NCI-H2227 treated with DMSO at 0.1 percent for 48 hours (cell line): ENCODE measurements at regions not wholly inside any gene's neighbourhood (a gene's known extent, or its start where the extent isn't known, plus 50 kb on each side); places are given as distances from the start of the nearest gene placed in this dataset.

Experiments
- DNase-seq: peaks from one replicate; lab custom pipeline; 2025; lab: John Stamatoyannopoulos, UW

DNA sequence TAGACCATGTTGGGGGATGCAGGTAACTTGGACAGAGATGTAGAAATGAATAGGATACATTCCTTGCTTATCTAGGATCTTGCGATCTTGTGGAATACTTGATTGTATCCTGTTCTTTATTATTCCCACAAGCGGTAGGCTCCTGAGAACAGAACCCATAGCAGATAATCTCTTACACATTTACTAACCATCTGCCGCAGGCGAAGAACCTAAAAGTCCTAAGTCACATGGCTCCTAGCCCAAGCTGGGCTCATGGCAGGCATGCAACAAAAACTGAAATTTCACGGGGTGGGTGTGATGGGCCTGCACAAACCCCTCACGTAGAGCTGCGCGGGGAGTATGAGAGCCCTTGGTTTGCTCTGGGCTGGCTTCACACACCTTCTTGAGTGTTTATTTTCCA lies 177.4 kb upstream of the NECTIN1 start:
- DNase-seq = no peak

GRCh38 chr11:119905162-119905561 lies 176.2 kb upstream of the NECTIN1 start:
- no peak for DNase-seq

DNA sequence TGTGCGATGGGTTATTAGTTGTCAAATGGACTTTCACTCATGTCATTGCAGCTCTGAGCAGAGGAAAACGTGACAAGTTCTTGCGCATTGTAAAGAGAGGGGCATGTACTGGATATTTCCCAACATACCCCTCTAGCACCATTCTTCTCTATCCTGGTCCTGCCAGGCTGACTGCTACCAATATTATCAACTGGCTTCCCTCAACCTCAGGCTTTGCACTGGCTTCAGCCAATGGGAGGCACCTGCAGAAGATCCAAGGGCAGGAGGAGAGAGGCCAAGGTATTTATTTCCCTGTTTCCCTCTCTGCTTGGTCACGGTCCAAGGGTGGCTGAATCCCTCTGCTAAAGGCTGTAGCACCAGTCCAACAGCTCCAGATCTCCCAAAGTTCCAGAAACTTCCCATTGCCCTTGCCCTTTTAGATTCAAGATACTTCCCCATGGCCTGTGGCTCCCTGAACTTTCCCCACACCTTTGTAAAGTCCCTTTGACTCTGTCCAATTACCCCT lies 175.6 kb upstream of the NECTIN1 start:
- no peak for DNase-seq

DNA sequence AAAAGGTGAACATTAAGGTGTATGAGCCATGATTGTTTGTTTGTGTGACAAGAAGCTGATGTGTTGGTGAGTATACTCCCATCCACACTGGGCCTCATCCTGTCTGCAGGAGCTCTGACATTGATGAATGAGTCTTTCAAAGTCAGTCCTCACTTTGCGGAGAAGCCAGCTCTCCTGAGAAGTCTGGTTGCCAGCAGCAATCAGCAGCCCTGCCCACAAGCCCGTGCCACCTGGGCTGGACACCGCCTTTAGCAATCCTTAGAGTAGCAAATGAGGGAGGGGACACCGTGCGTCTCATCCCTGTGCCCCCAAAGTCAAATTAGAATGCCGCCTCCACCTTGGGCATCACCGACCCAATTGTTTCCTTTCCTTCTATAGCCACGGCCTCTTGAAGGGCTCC lies 174.8 kb upstream of the NECTIN1 start:
- no peak for DNase-seq

- DNase-seq = no peak
Measured at GRCh38 chr11:119903389-119903788, 174.4 kb upstream of the NECTIN1 start.

DNA sequence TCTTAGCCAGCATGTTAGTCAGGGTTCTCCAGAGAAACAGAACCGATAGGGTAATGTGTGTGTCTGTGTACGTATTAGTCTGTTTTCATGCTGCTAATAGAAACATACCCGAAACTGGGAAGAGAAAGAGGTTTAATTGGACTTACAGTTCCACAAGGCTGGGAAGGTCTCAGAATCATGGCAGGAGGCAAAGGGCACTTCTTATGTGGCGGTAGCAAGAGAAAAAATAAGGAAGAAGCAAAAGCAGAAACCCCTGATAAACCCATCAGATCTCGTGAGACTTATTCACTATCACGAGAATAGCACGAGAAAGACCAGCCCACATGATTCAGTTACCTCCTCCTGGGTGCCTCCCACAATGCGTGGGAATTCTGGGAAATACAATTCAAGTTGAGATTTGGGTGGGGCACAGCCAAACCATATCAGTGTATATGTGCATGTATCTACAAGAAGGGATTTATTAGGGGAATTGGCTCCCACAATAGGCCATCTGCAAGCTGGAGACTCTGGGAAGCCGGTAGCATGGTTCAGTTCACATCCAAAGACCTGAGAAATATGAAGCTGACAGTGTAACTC lies 173.7 kb upstream of the NECTIN1 start:
- no peak for DNase-seq

- no peak for DNase-seq
Measured at GRCh38 chr11:119901657-119902577, 172.9 kb upstream of the NECTIN1 start.

DNA sequence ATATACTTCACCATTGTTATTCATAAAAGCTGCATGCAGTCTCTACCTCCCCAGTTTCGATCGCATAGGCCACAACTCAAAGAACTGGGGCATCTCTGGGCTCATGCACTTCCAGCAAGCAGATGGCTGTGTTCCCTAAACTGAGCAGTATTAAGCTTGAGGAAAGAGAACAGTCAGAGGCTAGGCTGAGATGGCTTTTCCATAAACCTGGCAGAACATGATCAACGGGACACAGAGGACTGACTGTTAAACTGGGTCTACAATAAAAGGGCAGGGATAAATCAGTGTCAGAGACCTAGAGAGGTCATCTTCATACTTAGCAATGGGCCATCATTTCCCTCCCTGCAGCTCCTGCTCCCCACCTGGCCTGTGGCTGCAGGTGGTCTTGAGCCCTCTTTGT lies 171.0 kb upstream of the NECTIN1 start:
- DNase-seq = no peak

- no peak for DNase-seq
Measured at GRCh38 chr11:119897576-119897975, 168.6 kb upstream of the NECTIN1 start.

GRCh38 chr11:119897046-119897440 lies 168.0 kb upstream of the NECTIN1 start:
- no peak for DNase-seq

- DNase-seq = no peak
Measured at GRCh38 chr11:119896387-119897045, 167.5 kb upstream of the NECTIN1 start.

DNA sequence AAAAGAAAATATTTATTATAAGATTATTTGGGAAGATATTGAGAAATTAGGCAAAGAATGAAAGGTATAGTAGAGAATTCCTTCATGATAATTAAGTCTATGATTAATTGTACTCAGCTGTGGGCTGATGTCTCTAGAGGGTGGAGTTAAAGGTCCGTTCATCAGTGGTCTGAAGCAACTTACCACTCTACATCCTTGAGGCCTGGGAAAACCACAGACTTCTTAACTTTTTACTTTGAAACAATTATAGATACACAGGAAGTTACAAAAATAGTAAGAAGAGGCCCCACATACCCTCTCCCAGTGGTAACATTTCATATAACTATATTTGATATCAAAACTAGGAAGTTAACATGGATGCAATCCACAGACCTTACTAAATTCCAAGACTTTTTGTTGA lies 167.0 kb upstream of the NECTIN1 start:
- no peak for DNase-seq

GRCh38 chr11:119894916-119895315 lies 165.9 kb upstream of the NECTIN1 start:
- DNase-seq = no peak

- peak; percentile 9 for DNase-seq
Measured at GRCh38 chr11:119892311-119892808, 163.4 kb upstream of the NECTIN1 start.

DNA sequence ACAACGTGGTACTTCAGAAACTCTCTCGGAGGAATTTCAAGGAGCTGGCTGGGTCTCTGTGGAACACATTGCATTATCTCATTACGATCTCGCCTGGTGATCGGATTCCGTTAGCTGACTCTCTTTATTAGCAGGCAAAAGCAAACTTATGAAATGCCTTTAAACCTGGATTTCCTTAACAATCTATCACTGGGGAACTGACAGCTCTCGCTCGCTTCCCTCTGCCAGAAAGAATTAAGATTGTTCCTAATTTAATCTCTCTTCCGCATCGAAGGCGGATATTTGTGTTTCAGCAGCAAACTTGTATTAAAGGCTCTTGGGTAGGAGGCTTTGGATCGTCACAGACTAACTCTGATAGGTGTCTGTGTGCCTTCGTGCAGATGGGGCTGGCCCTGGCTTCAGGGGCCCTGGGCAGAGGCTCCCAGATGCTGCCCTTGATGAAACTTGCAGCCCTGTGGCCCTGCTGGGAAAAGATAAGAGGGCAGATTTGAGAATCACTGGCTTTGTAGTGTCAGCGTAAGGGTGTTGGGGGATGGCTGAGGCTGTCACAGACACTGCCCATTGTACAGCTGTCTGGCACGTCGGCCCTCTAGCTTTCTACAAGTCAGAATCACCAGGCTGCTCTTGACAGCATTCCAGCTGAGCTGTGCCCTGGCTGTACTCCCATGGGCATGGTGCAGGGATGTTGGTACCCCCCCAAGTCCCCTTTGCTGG lies 162.2 kb upstream of the NECTIN1 start:
- DNase-seq = no peak

DNA sequence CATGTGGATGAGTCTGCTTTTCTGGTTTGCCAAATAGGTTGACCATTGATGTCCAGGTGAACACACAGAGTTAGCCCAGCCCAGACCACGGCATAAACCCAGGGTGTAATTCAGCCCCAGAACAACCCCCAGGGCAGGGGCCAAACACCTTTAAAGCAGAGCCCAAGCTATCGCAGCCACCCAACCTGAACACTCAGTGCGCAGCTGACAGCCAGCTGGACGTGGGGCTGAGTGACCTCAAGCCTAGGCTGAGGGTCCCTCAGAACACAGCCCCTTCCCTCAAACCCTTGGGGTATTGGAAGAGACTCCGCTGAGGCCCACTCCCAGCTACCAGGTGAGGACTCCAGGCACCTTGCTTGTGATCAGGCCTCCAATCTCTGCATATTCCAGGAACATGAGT lies 161.5 kb upstream of the NECTIN1 start:
- DNase-seq = no peak

- no peak for DNase-seq
Measured at GRCh38 chr11:119889728-119890280, 160.8 kb upstream of the NECTIN1 start.

GRCh38 chr11:119889111-119889510 lies 160.1 kb upstream of the NECTIN1 start:
- no peak for DNase-seq

- DNase-seq = no peak
Measured at GRCh38 chr11:119888119-119888518, 159.1 kb upstream of the NECTIN1 start.

DNA sequence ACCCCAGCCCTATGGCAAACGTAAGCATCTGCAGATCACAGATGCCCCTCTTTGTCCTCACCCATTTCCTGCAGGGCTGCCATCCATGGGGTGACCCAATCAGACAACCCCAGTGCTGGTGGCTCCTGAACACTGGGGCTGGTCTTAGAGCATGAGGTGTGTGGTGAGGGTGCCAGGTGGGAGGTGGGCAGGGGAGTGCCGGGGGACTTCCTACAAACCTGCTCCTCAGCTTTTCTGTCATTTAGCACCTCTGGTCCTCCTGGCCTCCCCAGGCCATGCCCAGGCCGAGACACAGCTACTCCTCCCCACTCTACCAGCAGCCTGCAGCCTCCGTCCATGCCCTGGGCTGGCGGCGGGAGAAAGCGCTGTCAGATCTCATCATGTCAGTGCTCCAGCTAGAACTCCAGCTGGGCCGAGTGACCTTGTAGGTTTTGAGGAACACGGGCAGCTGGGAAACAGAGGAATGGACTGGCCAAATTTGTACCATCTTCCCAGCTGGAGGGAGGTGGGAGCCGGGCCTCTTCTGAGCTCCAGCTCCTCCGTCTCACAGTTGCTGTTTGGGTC lies 157.7 kb upstream of the NECTIN1 start:
- DNase-seq = no peak

DNA sequence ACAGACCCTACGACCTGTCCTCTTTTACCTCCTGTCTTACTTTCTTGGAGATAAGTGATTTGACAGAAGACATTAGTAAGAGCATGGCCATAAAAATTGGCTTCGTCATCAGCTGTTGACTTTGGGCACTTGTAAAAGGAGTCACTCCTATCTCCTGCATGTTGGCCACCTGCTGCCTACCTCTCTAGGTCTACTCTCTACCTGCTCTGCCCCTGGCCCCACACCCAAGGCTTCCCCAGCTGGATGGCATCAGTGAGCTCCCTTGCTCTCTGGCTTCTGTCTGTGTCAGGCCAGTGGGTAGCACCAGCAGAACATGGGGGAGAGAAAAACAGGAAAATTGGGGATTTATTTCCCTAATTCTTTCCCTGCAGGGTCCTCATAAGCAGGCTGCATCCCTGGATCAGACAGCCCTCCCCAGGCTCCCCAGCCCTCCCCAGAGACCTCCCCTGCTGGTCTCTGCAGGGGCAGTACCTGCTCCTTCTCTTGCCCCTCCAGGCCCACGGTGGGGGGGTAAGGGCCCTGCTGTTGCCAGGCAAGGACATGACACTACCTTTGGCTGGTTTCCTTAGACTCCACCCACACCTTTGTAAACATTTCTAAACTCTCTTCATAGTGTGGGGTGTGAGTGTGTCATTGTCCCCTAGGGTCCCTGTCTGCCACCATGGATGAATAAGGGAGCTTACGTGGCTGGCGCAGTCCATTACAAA lies 157.0 kb upstream of the NECTIN1 start:
- DNase-seq = no peak
